HG02870 (cell line): ENCODE measurements at regions not wholly inside any gene's neighbourhood (a gene's known extent, or its start where the extent isn't known, plus 50 kb on each side); places are given as distances from the start of the nearest gene placed in this dataset.

Source experiments
- ATAC-seq: cut with Tn5 transposase; IDR thresholded peaks from one replicate; pipeline ENCODE4 v1.9.1; 2021; ENCODE audit warnings: mild to moderate bottlenecking, moderate library complexity; ENCODE audit not compliant: unreplicated experiment

- no peak for ATAC-seq
Observed at GRCh38 chr10:78292250-78292981, 258.8 kb downstream of the RPS24 start.

GRCh38 chr10:78292982-78293865, 259.6 kb downstream of the RPS24 start:
- ATAC-seq: no peak

GRCh38 chr10:78295242-78295641, 261.6 kb downstream of the RPS24 start:
- no peak for ATAC-seq

- ATAC-seq: no peak
Observed at GRCh38 chr10:78296785-78297184, 263.1 kb downstream of the RPS24 start.

- no peak for ATAC-seq
Observed at GRCh38 chr10:78297997-78298396, 264.3 kb downstream of the RPS24 start.

DNA sequence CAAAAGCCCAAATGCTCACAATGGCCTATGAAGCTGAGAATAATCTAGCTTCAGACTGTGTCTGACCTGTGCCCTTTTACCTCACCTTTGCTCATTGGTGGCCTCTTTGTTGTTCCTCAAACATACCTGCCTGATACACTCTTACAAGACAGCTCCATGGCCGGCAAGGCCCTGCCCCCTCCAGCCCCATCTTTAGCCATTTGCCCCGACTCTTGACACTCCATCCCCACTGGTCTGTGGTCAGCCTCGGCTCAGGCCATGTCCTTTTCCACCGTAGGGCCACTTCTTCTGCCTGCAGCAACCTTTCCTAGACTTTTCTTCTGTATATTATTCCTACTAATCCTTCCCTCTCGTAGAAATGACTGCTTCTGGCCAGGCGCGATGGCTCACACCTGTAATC, 265.2 kb downstream of the RPS24 start:
- ATAC-seq: no peak

GRCh38 chr10:78299851-78300468, 266.3 kb downstream of the RPS24 start:
- no peak for ATAC-seq

- no peak for ATAC-seq
Observed at GRCh38 chr10:78300526-78300925, 266.9 kb downstream of the RPS24 start.

GRCh38 chr10:78301481-78301880, 267.8 kb downstream of the RPS24 start:
- ATAC-seq: no peak

GRCh38 chr10:78301891-78302738, 268.5 kb downstream of the RPS24 start:
- no peak for ATAC-seq

DNA sequence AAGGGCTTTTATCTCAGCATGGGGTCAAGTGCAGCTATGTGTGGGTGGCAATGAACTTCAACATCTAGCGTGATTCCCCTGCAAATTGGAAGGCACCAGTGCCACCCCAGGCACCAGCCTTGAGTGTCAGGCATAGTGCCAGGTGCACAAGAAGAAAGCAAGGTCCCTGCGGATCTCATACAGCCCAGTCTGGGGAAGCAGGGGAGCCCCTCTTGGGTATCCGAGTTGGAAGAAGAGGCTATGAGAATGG, 269.0 kb downstream of the RPS24 start:
- ATAC-seq: no peak

- peak; percentile 80 for ATAC-seq
Observed at GRCh38 chr10:78302989-78303854, 269.6 kb downstream of the RPS24 start.

GRCh38 chr10:78304091-78305045, 270.7 kb downstream of the RPS24 start:
- no peak for ATAC-seq

DNA sequence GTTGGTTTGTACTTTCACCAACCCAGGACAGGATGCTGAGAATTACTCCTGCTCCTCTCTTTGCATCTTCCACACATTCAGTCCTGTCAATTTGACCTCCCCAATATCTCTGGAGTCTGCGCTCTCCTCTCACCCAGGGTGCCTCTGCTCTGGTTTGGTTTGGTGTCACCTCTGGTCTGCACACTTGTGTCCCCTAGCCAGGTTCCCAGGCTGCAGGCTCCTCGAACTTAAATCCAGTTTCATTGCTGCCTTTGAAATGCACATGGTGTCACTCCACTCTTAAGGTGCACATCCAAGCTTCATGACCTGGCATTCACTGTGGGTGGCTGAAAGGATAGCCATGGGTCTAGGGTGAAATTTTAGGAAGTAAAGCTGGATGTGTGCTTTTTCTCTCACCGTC, 271.6 kb downstream of the RPS24 start:
- no peak for ATAC-seq

DNA sequence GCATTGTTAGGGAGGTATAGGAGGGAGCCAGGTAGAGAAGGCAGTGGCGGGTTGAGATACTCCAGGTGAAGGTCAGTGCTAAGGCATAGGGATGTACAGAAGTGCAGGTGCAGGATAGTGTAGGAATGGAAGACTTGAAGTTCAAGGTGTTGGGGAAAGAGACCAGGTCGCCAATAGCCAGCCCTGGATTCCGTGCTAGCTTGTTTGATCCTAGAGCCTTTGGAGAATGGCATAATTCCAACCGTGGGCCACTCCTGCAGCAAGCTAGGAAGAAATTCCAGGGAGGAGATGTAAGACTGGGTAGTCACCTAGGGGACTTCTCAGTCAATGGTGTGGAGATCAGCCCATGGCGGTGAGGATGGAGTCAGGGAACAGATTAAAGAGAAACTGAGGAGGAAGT, 272.7 kb downstream of the RPS24 start:
- no peak for ATAC-seq

DNA sequence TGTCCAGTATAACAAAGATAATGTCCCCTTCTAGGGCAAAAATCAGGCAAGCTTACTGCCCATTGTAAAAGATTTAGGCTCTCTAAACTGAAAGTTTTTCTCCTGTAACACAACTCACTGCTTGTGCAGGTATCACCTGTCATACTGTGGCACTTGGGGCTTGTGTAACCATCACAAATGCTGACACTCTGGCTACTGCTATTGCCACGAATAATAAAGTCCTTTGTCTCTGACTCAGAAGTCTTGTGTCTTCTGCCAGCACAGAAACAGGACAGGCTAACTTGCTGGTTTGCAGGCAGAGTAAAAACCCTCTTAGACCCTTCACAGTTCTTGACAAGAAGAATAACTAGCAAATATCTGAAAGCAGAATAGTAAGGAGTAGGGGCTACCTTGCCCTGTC, 273.9 kb downstream of the RPS24 start:
- no peak for ATAC-seq

GRCh38 chr10:78309536-78310237, 276.0 kb downstream of the RPS24 start:
- ATAC-seq: no peak

DNA sequence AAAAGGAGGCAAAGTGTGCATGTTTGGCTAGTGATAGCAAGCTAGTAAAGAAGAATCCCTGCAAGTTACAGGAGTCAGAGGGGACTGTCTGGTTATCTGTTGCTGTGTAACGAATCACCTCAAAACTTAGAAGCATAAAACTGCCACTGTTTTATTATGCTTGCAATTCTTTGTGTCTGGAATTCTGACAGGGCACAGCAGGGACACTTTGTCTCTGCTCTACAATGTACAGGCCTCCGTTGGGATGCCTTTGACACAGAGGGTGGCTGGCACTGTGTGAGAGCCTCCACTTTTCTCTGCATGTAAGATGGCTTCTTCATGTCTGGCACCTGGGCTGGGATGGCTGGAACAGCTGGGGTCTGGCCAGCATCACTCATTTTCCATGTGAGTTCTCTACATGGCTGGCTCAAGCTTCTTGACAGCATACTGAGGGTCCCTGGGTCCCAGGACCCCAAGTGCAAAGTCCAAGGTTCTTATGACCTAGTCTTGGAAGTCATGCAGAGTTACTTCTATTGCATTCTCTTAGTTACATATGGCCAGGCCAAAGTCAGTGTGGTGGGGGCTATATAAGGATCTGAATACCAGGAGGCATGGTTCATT, 276.9 kb downstream of the RPS24 start:
- ATAC-seq: no peak
